NCI-H2196 (cell line): ENCODE measurements at regions not wholly inside any gene's neighbourhood (a gene's known extent, or its start where the extent isn't known, plus 50 kb on each side); places are given as distances from the start of the nearest gene placed in this dataset.
"Not testable (repeated sequence)": the region's sequence is repeated elsewhere in the genome, so short reads cannot be mapped to it uniquely, and the experiment has no call there.

Experiments used
- DNase-seq: peaks from one replicate; lab custom pipeline; 2025; ENCODE audit not compliant: unreplicated experiment; lab: John Stamatoyannopoulos, UW

GRCh38 chr1:244291236-244292201, 160.2 kb downstream of the ADSS2 start:
- no peak for DNase-seq

GRCh38 chr1:244294599-244295224, 157.0 kb downstream of the ADSS2 start:
- no peak for DNase-seq

GRCh38 chr1:244296003-244296402, 155.7 kb downstream of the ADSS2 start:
- no peak for DNase-seq

- no peak for DNase-seq
Measured at GRCh38 chr1:244296447-244296846, 155.3 kb downstream of the ADSS2 start.

GRCh38 chr1:244297087-244297486, 154.6 kb downstream of the ADSS2 start:
- DNase-seq = no peak

GRCh38 chr1:244297616-244298015, 154.1 kb downstream of the ADSS2 start:
- DNase-seq = no peak

- not testable (repeated sequence) for DNase-seq
Measured at GRCh38 chr1:244300029-244300375, 151.7 kb downstream of the ADSS2 start.

- DNase-seq = no peak
Measured at GRCh38 chr1:244301595-244302130, 150.0 kb downstream of the ADSS2 start.

- DNase-seq = peak; percentile 9
Measured at GRCh38 chr1:244302876-244303609, 148.7 kb downstream of the ADSS2 start.

GRCh38 chr1:244303610-244303969, 148.1 kb downstream of the ADSS2 start:
- DNase-seq = no peak

- no peak for DNase-seq
Measured at GRCh38 chr1:244304156-244304555, 147.6 kb downstream of the ADSS2 start.

GRCh38 chr1:244304656-244305055, 147.1 kb downstream of the ADSS2 start:
- DNase-seq = no peak

GRCh38 chr1:244305776-244306341, 145.8 kb downstream of the ADSS2 start:
- no peak for DNase-seq

- DNase-seq = no peak
Measured at GRCh38 chr1:244306544-244306943, 145.2 kb downstream of the ADSS2 start.

- not testable (repeated sequence) for DNase-seq
Measured at GRCh38 chr1:244309191-244309590, 142.5 kb downstream of the ADSS2 start.

- no peak for DNase-seq
Measured at GRCh38 chr1:244311784-244312532, 139.8 kb downstream of the ADSS2 start.

GRCh38 chr1:244313346-244313745, 138.4 kb downstream of the ADSS2 start:
- DNase-seq = no peak

- DNase-seq = no peak
Measured at GRCh38 chr1:244314921-244315559, 136.7 kb downstream of the ADSS2 start.

- no peak for DNase-seq
Measured at GRCh38 chr1:244315996-244316395, 135.7 kb downstream of the ADSS2 start.

- DNase-seq = no peak
Measured at GRCh38 chr1:244316407-244316806, 135.3 kb downstream of the ADSS2 start.
